GM18951 (cell line): ENCODE measurements at regions not wholly inside any gene's neighbourhood (a gene's known extent, or its start where the extent isn't known, plus 50 kb on each side); places are given as distances from the start of the nearest gene placed in this dataset.

ENCODE experiments used
- POLR2A ChIP-seq: IDR thresholded peaks from 4 replicates; pipeline ENCODE4 v1.6.1; 2011; ENCODE audit warnings: mild to moderate bottlenecking; ENCODE audit not compliant: insufficient read length, insufficient read depth; ENCODE audit errors: extremely low read depth
- in situ Hi-C: fragments of 300-500 bp; cut with MboI; formaldehyde crosslinking; loops from one replicate; pipeline ENCODE4 v1.12.0; 2022; ENCODE audit warnings: low sequenced_read_pairs, mixed read lengths, inconsistent platforms; ENCODE audit not compliant: unreplicated experiment

DNA sequence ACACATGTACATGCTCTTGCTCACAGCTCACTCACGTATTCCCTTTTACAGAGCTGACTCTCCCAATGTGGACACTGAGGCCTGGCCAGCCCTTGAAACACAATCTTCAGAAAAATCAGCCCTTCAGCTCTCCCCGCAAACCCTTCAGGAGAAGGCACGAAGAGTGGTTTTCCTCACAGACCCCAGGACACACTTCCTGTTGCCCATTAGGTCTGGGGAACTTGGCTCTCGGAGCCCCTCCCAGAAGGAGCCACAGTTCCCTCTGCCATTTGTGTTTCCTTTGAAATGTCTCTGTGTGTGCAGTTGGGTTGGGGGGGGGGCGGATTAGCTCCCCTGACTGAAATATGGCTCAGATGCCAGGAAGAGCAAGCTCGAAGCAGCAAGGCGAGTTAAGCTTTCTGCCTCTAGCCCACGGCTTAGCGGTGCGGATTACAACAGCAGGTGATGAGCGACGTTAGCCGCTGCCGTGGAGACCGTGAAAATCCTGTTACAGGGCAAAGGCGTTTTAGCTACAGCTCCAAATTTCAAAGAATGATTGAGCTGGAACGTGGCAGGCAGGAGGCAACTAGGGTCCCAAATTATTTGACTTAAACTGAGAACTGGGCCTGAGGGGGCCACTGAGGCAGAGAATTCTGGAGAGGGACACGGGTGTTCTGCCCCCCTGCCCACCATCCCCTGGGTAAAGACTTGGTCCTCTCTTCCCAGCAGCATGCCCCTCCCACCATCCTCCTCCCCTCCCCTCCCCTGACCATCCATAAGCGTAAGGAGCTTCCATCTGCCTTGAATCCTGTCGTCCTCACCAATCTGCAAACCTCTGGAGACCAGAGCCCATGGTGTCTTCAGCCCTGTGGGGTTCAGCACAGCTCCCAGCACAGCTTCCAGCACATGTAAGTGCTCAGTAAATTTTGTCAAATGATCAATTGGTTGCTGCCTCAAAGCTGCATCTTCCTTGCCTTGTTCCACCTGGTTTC, 598.6 kb downstream of the BUD13 start:
- in situ Hi-C loops: no loop called here
- no peak for TF ChIP-seq POLR2A

DNA sequence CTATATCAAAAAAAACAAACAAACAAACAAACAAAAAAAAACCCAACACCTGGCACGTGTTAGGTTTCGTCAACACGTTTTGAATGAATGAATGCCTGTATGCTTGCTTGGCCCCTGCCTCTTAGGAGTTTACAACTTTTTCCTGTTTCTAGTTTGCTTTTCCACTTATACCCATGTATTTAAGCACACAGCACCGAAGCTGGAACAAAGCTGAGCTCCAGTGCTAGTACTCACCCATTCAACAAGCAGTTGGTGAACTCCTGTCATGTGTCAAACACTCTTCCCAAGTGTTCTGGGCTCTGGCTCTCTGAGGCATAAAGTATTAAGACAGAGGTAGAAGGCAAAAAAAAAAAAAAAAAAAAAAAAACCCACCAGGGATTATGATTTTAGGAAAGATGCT, 599.3 kb downstream of the BUD13 start:
- TF ChIP-seq POLR2A: no peak
- in situ Hi-C loops: no loop called here

DNA sequence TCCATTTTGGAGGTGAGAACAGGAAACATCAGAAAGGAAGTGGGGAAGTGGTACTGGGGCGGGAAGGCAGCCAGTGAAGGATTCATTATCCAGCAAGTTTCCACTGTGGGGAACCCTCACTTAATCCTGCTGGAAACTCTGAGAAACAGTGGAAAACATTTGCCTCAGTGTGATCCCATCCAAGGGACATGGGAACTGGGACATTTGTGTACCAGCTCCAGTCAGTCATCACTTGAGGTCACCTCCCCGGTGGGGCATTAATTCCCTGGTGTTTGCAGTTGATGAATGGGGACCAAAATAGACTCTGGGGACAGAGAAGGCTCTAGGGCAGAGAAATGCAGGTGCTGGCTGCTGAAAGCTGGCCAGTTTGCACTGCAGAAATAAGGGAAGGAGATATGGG, 599.9 kb downstream of the BUD13 start:
- in situ Hi-C loops: no loop called here
- TF ChIP-seq POLR2A: no peak

DNA sequence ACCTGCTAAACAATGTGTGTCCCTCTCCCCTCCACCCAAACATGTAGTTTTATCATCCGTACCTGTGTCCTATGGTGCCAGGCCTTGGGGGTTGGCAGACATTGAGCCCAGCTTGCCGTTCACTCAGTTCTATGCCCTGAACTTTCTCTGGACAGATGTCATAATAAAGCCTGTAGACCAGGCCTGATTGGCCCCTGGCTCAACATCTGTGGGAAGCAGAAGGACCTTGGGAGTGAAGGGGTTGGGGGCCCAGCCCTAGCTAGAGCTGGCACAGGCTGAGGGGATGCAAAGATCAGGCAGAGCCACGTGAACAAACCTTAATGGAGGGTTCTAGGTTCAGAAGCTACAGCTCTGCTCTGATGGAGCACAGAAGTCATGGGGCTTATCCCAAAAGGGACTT, 600.6 kb downstream of the BUD13 start:
- TF ChIP-seq POLR2A: no peak

DNA sequence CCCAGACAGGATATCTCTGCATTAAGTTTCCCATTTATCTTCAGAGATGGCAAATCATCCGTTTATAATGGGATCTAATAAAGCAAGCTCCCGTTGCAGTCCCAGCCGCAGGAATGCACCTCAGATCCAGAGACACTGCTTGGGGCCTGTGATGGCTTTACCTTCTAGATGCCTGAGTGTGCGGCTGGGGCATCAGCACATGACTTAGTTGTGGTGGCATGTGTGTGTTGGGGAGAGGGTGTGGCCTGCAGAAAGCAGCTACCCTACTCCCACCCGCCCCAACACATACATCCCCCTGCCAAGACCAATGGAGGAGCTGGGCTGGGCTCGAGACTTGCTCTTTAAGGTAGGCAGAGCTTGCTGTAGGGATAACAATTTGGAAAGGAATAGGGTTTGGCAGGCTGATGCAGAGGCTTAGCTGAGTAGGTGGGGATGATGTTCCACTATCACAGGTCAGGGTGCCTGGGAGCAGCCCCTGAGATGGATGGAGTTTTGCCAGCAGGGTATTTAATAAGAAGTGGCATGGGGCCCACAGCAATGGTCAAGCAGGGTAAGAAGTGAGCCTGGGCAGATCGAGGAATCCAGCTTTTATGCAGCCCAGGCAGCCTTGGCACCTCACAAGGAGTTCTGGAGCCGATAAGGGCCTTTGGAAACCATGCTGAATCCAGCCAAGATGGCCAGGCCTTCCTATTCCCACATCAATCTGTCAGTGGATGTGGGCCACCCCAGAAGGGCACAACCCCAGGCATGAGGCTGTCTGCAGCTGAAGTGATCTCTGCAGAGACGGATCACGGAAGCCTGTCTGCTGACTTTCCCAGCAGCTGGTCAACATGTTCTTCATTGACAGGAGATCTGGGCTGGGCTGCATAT, 601.3 kb downstream of the BUD13 start:
- no peak for TF ChIP-seq POLR2A
- in situ Hi-C loops: no loop called here

More for the DNA sequence above, 600.6 kb downstream of the BUD13 start:
- in situ Hi-C loops: no loop called here

DNA sequence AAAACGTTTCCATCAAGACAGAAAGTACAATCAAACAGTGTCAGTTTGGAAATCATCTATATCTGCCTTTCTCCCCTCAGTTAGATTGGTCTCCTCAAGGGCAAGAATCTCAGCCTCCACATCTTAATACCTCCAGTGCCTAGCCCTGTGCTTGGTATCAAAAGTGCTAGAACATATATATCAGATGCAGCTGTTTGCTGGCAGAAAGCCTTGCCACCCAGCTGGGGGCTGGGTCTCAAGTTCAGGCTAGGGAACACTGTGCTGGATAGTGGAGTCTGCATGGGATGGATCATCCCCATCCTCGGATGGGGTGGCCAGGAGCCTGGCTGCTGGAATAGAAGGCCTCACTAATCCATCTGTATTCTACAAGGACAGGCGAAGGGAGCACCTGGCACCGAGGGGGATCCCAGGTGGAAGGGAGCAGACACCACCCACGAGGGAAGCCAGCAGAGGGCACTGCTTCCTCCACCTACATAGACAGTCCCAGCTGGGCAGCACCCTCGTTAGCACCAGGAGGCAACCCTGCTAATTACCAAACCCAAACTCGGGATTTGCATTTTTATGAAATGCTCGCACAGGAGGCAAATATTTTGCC, 602.2 kb downstream of the BUD13 start:
- in situ Hi-C loops: no loop called here
- TF ChIP-seq POLR2A: no peak

DNA sequence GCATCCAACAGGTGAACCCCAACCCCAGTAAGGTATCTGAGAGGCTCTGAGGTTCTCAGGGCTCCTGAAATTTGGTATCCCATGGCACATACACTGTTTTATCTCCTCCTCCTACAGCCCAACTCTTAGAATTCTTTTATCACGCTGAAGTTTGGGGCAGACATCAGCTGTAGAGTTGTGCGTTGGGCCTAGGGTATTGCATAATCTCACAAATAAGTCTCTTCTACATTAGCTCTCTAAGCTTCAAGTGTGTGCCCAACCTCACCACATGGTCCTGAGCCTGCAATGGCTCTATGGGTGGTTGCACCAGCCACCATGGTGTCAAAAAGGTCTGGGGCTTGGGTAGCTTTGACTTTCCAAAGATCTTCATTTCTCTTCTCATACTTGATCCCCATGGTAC, 603.0 kb downstream of the BUD13 start:
- TF ChIP-seq POLR2A: no peak
- in situ Hi-C loops: no loop called here

DNA sequence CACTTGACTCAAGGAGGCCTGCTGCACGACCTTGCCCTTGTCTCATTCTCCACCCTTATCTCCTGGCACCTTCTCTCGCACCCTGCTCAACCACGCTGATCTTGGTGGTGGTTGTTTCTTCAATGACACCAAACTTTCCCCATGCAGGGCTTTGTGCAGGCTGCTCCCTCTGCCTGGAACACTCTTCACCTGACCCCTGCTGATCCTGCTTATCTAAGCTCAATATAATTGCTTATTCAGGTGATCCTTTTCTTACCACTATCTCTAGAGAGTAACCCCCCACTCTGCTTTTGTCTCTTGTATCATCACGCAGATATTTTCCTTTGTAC, 604.4 kb downstream of the BUD13 start:
- in situ Hi-C loops: no loop called here
- no peak for TF ChIP-seq POLR2A

DNA sequence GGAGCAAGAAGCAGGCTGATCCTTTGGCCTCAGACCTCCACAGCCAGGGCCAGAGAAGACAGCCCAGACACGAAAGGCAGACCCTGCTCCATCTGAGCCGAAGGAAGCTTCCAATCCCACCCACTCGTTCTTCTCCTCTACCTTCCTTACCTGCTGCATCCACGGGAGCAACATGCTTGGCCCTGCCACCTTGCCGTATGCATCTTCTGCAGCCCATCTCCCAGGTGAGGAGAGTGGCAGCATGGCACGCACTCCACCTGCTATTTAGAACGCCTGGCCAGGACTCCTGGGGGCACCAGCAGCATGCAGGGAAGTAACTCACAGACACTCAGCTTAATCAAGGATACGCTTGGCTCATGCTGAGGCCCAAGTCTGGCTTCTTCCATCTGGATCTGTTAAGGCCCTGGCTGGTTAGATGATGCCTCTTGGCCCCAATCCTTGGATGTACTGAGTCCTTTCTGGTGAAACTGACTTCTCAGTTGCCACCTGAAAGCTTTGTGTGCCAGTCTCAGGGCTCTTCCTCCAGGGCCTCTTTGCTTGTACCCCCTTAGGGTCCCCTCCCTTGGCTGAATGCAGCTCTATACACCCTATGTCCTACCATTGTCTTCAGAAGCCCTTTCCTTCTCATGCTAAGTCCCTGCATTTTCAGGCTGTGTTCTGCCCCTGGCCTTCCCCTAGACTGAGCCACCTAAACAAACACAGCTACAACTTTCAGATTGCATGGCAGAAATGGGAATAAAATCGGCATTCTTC, 604.9 kb downstream of the BUD13 start:
- no peak for TF ChIP-seq POLR2A
- in situ Hi-C loops: no loop called here

DNA sequence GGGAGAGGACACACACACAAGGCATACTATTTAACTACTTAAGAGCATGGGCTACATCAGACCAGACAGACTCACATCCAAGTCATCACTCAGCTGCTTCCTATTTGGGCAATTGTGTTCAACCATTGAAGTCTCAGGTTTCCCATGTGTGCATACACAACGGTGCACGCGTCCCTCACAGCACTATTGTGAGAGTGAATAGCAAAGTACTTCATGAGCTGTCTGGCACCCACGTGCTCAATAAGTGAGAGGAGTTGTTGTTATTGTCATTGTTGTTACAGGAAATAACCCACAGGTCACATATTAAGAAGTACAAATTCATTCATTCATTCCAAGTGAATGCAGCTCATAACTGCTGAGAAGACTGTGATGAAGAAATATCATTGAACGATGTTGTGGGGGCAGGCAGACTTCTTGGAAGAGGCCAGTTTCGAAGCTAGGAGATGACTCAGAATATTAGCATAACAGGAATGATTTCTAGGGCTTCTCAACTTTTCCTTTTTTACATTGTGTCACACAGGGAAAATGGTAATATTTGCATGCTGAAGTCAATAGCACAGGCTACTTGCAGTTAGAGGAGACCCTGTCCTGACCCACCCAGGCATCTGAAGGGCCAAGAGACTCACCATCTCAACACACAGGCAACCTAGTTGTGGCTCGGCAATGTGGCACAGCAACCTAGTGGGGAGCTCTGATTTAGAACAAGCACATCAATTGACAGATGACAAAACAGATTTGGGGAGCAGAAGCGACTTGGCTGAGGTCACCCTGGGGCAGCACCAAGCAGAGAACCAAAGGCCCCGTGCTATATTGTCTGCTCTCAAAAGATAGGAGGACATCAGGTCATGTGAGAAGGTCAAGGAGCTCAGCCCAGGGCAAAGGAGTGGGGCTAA, 606.0 kb downstream of the BUD13 start:
- in situ Hi-C loops: no loop called here
- no peak for TF ChIP-seq POLR2A

DNA sequence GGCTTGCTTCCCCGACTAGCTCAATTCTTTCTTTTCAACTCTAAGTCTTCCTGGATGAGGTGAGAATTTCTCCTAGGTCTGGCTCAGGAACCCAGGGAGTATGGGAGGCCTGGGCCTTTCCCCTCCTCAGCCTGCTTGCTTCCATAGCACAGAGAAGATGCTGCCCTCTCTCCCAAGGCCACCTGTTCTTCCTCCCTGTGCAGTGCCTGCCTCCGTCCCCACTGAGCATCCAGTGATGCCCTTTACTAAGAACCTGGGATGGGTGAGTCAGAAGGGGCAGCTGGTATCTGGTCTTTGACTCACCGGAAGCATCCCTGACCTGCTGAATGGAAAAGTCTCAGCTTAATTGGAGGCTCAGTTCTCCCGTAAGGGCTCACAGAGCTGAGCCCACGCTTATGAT, 607.9 kb downstream of the BUD13 start:
- no peak for TF ChIP-seq POLR2A
- in situ Hi-C loops: no loop called here

DNA sequence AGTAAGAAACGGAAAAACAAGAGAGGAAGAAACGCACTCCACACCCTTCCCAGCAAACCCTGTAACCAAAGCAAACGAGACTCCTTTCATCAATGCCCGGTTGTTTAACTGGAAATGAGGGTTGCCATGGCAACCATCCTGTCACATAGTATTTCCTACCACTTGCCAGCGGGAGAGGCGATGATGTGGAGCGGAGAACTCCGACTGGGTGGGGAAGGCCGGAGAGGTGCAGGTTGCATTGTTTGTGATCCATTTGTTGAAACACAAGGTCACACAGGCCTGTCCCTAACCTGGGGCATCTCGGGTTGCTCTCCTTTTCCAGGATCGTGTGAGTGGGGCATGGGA, 609.9 kb downstream of the BUD13 start:
- in situ Hi-C loops: no loop called here
- TF ChIP-seq POLR2A: no peak
